SH-SY5Y (cell line): ENCODE measurements at regions not wholly inside any gene's neighbourhood (a gene's known extent, or its start where the extent isn't known, plus 50 kb on each side); places are given as distances from the start of the nearest gene placed in this dataset.

Source experiments
- GATA2 ChIP-seq: IDR thresholded peaks from 2 replicates; pipeline ENCODE4 v1.6.1; 2011; ENCODE audit warnings: mild to moderate bottlenecking, low read depth, low read length
- GATA3 ChIP-seq: IDR thresholded peaks from 2 replicates; pipeline ENCODE4 v1.6.1; 2011; ENCODE audit warnings: low read depth, mild to moderate bottlenecking, low read length, moderate library complexity

DNA sequence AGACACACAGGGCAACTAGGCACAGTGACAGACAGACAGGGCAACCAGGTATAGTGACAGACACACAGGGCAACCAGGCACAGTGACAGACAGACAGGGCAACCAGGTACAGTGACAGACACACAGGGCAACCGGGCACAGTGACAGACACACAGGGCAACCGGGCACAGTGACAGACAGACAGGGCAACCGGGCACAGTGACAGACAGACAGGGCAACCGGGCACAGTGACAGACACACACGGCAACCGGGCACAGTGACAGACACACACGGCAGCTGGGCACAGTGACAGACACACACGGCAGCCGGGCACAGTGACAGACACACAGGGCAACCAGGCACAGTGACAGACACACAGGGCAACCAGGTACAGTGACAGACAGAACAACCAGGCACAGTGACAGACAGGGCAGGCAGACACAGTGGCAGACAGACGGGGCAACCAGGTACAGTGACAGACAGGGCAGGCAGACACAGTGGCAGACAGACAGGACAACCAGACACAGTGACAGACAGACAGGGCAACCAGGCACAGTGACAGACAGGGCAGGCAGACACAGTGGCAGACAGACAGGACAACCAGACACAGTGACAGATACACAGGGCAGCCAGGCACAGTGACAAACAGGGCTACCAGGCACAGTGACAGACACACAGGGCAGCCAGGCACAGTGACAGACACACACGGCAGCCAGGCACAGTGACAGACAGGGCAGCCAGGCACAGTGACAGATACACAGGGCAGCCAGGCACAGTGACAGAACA lies 64.7 kb upstream of the RAB6C start:
- TF ChIP-seq GATA3 (no peak), GATA2 (no peak)
